Gastroesophageal sphincter (tissue), 3 donors: ENCODE measurements at regions not wholly inside any gene's neighbourhood (a gene's known extent, or its start where the extent isn't known, plus 50 kb on each side); places are given as distances from the start of the nearest gene placed in this dataset.

ENCODE experiments used
- POLR2A ChIP-seq, 2 donors: fragments of 450-650 bp; IDR thresholded peaks; one replicate each; pipeline ENCODE4 v1.6.1; 2017; ENCODE audit warnings: antibody characterized with exemption in 2 of 2, mild to moderate bottlenecking in 2 of 2, moderate library complexity in 1 of 2
- POLR2AphosphoS5 ChIP-seq: sonication (generic); formaldehyde crosslinking; IDR thresholded peaks from one replicate; pipeline ENCODE4 v1.6.1; 2017; ENCODE audit warnings: antibody characterized with exemption
- TF ChIP-seq, protein P1 (sequence below), 4 experiments: fragments of 200-600 bp in 2 of 4; fragments of 450-650 bp in 2 of 4; sonication (generic) in 1 of 4; IDR thresholded peaks; one replicate each; pipeline ENCODE4 v1.5.1; 2017 to 2019; ENCODE audit warnings: antibody characterized with exemption in 4 of 4, mild to moderate bottlenecking in 2 of 4, moderate library complexity in 2 of 4

GRCh38 chr3:127081001-127081720, 98.2 kb downstream of the PLXNA1 start:
- TF ChIP-seq, protein P1, sequence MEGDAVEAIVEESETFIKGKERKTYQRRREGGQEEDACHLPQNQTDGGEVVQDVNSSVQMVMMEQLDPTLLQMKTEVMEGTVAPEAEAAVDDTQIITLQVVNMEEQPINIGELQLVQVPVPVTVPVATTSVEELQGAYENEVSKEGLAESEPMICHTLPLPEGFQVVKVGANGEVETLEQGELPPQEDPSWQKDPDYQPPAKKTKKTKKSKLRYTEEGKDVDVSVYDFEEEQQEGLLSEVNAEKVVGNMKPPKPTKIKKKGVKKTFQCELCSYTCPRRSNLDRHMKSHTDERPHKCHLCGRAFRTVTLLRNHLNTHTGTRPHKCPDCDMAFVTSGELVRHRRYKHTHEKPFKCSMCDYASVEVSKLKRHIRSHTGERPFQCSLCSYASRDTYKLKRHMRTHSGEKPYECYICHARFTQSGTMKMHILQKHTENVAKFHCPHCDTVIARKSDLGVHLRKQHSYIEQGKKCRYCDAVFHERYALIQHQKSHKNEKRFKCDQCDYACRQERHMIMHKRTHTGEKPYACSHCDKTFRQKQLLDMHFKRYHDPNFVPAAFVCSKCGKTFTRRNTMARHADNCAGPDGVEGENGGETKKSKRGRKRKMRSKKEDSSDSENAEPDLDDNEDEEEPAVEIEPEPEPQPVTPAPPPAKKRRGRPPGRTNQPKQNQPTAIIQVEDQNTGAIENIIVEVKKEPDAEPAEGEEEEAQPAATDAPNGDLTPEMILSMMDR (IDR thresholded peaks at IDR 0.05): no peak
- TF ChIP-seq POLR2AphosphoS5: no peak
- no peak for TF ChIP-seq POLR2A (IDR thresholded peaks at IDR 0.05)
